Activated gamma-delta T cell (primary cell): ENCODE measurements at regions not wholly inside any gene's neighbourhood (a gene's known extent, or its start where the extent isn't known, plus 50 kb on each side); places are given as distances from the start of the nearest gene placed in this dataset.

Experiments used
- DNase-seq: peaks from one replicate; lab custom pipeline; 2025; lab: John Stamatoyannopoulos, UW

DNA sequence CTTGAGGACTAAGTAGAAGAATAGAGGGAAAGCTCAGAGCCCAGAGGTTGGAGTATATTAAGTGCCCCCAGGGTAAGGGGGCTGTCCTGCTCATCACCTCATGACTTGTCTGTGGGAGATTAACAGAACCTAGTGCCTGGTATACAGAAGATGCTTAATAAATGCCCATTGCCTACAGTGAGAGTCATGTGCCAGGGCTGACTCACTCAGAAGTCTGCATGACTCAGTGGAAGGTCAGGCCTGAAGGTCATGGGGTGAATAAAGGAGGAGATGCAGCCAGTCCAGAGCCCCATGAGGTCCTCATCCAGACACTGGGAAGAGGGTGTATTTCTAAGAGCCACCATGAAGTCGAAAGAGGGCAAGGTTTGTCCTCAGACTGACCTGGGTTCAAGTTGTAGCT, 62.5 kb upstream of the TLE3 start:
- DNase-seq = no peak

- no peak for DNase-seq
Measured at GRCh38 chr15:70159713-70160009, 61.9 kb upstream of the TLE3 start.

- DNase-seq = no peak
Measured at GRCh38 chr15:70159001-70159712, 61.4 kb upstream of the TLE3 start.

GRCh38 chr15:70158309-70159000, 60.7 kb upstream of the TLE3 start:
- DNase-seq = no peak

DNA sequence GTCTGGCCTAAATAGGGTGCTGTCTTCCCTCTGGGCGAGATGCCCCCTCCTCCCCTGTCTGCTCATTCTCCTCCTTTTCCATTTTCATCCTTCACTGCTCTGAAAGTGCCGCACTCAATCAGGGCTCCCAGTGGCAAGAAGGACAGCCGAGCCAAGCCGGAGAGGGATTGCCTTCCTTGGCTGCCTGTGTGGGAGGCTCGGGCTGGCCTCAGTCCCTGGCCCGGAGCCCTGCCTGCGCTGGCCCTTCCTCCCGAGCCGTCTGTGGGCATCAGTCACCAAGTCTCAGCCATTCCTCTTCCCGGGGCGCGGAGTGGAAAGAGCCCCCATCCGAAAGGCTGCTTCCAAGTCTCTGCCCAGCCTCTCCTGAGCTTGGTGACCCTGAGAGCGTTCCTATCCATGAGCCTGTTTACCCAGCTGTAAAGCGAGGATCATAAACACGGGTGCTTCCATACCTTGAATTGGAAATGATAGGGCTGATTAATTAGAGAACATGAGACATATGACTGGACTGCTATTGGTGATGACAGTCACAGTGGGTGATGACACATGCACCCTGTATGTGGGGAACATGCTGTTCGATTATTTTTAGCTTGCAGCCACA, 59.1 kb upstream of the TLE3 start:
- DNase-seq = no peak

GRCh38 chr15:70154718-70155347, 57.1 kb upstream of the TLE3 start:
- DNase-seq = no peak

DNA sequence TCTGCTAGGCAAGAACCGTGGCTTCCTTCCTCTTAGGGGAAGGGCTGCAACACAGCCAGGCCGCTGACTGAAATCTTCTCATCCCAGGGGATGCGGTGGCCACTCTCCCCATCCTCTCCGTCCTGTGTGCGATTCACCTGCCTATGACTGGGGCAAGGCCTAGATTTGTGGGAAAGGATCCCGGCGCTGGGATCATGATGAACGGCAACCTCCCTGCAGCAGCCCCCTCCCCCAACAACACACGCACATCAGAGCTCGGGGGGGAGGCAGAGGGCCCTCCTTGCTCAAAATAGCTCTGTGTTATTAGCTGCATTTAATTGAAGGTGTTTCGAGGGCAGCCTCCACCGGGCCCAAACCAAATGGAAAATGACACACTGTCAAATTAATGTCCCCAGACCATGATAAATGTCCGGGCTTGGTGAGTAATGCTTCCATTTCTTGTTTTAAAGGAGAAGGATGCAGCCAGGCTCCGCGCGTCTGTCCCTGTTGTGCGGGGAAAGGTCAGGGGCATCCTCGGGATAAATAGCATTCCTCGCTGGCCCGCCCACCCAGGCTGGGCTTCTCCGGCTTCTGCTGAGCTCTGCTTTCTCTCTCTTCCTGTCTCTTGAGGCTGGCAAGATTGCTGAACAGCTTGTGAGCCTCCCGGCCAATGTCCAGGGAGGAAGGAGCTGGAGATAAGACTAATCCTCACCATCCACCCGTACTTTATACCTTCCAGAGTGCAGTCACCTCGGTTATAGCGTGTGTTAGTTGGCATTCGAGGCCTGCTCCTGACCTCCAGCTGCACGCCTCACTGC, 56.4 kb upstream of the TLE3 start:
- DNase-seq = no peak

DNA sequence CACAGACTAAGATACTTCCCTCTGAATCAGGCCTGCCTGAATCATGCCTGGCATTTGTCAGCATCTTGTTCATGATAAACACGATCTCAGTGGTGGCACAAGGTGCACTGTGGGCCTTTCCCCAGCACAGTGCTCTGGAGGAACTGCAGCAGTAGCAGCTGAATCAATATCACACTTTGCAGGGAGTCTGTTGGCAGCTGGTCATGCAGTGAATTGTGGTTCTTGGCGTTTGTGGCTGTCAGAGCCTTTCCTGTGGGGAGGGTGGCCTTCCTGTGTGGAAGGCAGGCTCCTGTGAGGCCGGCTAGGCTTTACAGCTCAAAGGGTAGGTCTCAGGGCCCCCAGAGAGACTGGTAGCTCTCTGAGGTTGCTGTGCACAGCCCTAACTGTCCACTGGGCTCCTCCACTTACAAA, 54.4 kb upstream of the TLE3 start:
- DNase-seq = no peak

GRCh38 chr15:70151462-70151861, 53.7 kb upstream of the TLE3 start:
- no peak for DNase-seq

DNA sequence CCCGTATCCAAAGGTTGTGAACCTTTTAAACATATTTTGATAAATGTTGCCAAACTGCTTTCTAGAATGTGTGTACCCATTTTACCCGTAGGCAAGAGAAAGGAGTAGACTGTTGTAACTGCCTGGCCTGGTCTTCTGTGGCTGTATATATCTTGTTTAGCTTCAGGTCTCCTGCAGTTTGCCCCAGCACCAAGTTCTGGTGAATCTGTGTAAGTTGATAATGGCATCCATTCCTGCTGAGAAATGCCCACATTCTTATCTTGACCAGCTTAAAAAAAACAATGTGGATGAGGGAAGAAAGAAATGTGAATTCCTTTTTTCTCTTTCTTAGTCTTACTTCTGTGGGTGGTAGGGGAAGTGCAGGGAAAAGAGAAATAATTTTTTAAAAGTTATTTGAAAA, 53.3 kb upstream of the TLE3 start:
- no peak for DNase-seq

GRCh38 chr15:70150405-70150747, 52.7 kb upstream of the TLE3 start:
- no peak for DNase-seq

- DNase-seq = no peak
Measured at GRCh38 chr15:70149667-70150404, 52.1 kb upstream of the TLE3 start.

- DNase-seq = no peak
Measured at GRCh38 chr15:70147778-70148177, 50.1 kb upstream of the TLE3 start.
